SU-DHL-6 (cell line): ENCODE measurements at regions not wholly inside any gene's neighbourhood (a gene's known extent, or its start where the extent isn't known, plus 50 kb on each side); places are given as distances from the start of the nearest gene placed in this dataset.

Experiments
- H2AFZ ChIP-seq: fragments of 200-600 bp; sonication (generic); 2 replicates; pipeline ENCODE4 v1.6.1; 2014; ENCODE audit warnings: low read depth, mild to moderate bottlenecking, moderate library complexity, mixed read lengths, antibody characterized with exemption, low read length; ENCODE audit not compliant: severe bottlenecking
- H3F3A ChIP-seq: fragments of 200-600 bp; shearing (Covaris generic); 2 replicates; pipeline ENCODE4 v1.6.0; 2016; ENCODE audit warnings: antibody characterized with exemption, mild to moderate bottlenecking; ENCODE audit not compliant: insufficient read depth
- H3K27ac ChIP-seq: fragments of 200-600 bp; sonication (generic); 2 replicates; pipeline ENCODE4 v1.5.1; 2016; ENCODE audit warnings: low read depth, mild to moderate bottlenecking, low read length, moderate library complexity, mixed read lengths
- H3K27me3 ChIP-seq: fragments of 200-600 bp; sonication (generic), shearing (Covaris generic); 2 replicates; pipeline ENCODE4 v1.6.0; 2014; ENCODE audit warnings: mild to moderate bottlenecking, low read length
- H3K36me3 ChIP-seq: fragments of 200-600 bp; sonication (generic); 2 replicates; pipeline ENCODE4 v1.6.1; 2014; ENCODE audit warnings: mild to moderate bottlenecking, low read length, mixed read lengths
- H3K4me2 ChIP-seq: fragments of 300-600, 200-600 bp; shearing (Covaris generic), sonication (generic); 2 replicates; pipeline ENCODE4 v1.6.0; 2014; ENCODE audit warnings: low read length, low read depth, mild to moderate bottlenecking; ENCODE audit not compliant: poor library complexity, severe bottlenecking
- H3K4me3 ChIP-seq: fragments of 200-600 bp; sonication (generic); 2 replicates; pipeline ENCODE4 v1.5.1; 2014; ENCODE audit warnings: antibody characterized with exemption, low read length, mild to moderate bottlenecking, mixed read lengths; ENCODE audit not compliant: insufficient read depth, poor library complexity, severe bottlenecking
- H3K79me2 ChIP-seq: fragments of 200-600 bp; sonication (generic); 2 replicates; pipeline ENCODE4 v1.6.1; 2014; ENCODE audit warnings: mild to moderate bottlenecking, low read length, moderate library complexity; ENCODE audit not compliant: insufficient read depth
- H3K9ac ChIP-seq: fragments of 200-600 bp; sonication (generic); 2 replicates; pipeline ENCODE4 v1.7.0; 2014; ENCODE audit warnings: mild to moderate bottlenecking, low read length
- H3K9me2 ChIP-seq: fragments of 200-600 bp; sonication (generic); replicated peaks from 2 replicates; pipeline ENCODE4 v1.6.1; 2014; ENCODE audit warnings: low read length; ENCODE audit not compliant: insufficient read depth
- H3K9me3 ChIP-seq: fragments of 200-600 bp; sonication (generic); 2 replicates; pipeline ENCODE4 v1.6.1; 2014; ENCODE audit warnings: low read length, mixed read lengths; ENCODE audit not compliant: insufficient read depth
- H4K20me1 ChIP-seq: fragments of 200-600 bp; sonication (generic); 2 replicates; pipeline ENCODE4 v1.6.1; 2014; ENCODE audit warnings: low read depth, mild to moderate bottlenecking, antibody characterized with exemption, low read length, moderate library complexity, mixed read lengths
- EZH2phosphoT487 ChIP-seq: fragments of 200-600 bp; sonication (generic), shearing (Covaris generic); conservative IDR thresholded peaks from 2 replicates; pipeline ENCODE4 v1.6.1; 2018; ENCODE audit warnings: mild to moderate bottlenecking, antibody characterized with exemption, low read length, moderate library complexity, mixed read lengths
- TF ChIP-seq, protein P1 (sequence below): fragments of 200-600 bp; sonication (generic); IDR thresholded peaks from one replicate; pipeline ENCODE4 v1.5.1; 2017; ENCODE audit warnings: antibody characterized with exemption, mild to moderate bottlenecking, low read length, moderate library complexity; ENCODE audit not compliant: insufficient read depth, poor library complexity, severe bottlenecking

DNA sequence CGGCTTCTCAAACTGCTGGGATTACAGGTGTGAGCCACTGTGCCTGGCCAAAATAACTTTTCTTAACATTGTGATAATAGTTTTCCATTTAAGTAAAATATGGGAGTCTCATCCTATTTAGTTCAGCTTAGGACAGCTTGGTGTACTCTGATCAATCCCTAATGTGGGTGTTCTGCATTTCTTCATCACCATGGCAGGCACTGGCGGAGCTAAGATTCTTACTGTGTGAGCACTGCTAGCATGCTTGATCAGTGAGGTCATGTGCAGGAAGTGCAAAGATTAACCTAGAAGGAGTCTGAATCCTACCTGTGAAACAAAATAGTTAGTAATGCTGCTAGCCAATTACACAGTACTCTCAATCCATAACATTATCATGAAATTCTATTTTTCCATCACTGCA lies 1684.2 kb upstream of the SLC10A2 start:
- H3K27ac ChIP-seq, result no peak overlapping the region

DNA sequence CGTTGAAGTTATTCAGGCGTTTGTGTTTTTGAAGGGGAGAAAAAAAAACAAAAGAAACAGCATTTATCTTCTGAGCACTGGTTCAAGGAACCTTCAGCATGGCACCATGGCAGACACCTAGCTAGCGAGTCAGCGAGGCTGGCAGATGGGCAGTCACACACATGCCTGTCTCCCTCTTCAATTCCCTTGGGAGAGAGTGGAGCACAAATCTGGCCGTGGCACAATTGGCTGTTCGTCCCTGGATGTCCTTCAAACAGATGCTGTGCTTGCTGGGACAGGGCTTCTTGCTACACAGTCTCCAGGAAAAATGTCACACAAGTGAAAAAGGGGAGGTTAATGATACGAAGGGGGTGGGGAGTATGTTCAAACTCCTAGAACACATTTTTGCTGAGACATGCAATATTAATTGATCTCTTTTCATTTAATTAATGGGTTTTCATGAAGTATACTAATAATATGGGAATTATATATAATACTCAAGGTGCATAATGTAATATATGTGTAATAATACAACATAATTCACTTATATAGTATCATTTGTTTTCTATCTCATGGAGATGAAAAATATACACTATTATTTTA lies 1674.5 kb upstream of the SLC10A2 start:
- Histone ChIP-seq H3K4me3 (no peak overlapping the region), H3K9ac (no peak overlapping the region), H4K20me1 (no peaks in the 10 kb centered on the region), H3F3A (no peaks in the 10 kb centered on the region), H3K4me2 (no peak overlapping the region), H2AFZ (no peak overlapping the region), H3K27ac (no peak overlapping the region), H3K9me3 (no peaks in the 10 kb centered on the region), H3K27me3 (no peaks in the 10 kb centered on the region), H3K36me3 (no peaks in the 10 kb centered on the region), H3K79me2 (no peaks in the 10 kb centered on the region), H3K9me2 (no peaks in the 10 kb centered on the region)
- no peak for TF ChIP-seq EZH2phosphoT487
- TF ChIP-seq, protein P1, sequence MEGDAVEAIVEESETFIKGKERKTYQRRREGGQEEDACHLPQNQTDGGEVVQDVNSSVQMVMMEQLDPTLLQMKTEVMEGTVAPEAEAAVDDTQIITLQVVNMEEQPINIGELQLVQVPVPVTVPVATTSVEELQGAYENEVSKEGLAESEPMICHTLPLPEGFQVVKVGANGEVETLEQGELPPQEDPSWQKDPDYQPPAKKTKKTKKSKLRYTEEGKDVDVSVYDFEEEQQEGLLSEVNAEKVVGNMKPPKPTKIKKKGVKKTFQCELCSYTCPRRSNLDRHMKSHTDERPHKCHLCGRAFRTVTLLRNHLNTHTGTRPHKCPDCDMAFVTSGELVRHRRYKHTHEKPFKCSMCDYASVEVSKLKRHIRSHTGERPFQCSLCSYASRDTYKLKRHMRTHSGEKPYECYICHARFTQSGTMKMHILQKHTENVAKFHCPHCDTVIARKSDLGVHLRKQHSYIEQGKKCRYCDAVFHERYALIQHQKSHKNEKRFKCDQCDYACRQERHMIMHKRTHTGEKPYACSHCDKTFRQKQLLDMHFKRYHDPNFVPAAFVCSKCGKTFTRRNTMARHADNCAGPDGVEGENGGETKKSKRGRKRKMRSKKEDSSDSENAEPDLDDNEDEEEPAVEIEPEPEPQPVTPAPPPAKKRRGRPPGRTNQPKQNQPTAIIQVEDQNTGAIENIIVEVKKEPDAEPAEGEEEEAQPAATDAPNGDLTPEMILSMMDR, result no peak

More for the DNA sequence above, 1684.2 kb upstream of the SLC10A2 start:
- no peaks in the 10 kb centered on the region for H3K9me3 ChIP-seq
- no peak overlapping the region for H3K4me2 ChIP-seq
- H3K36me3 ChIP-seq, result no peaks in the 10 kb centered on the region
- no peaks in the 10 kb centered on the region for H4K20me1 ChIP-seq
- H2AFZ ChIP-seq, result no peak overlapping the region
- no peaks in the 10 kb centered on the region for H3K79me2 ChIP-seq
- TF ChIP-seq, protein P1, result no peak
- no peak for TF ChIP-seq EZH2phosphoT487
- H3K9ac ChIP-seq, result no peak overlapping the region
- H3K9me2 ChIP-seq, result no peaks in the 10 kb centered on the region
- no peaks in the 10 kb centered on the region for H3K27me3 ChIP-seq
- H3F3A ChIP-seq, result no peaks in the 10 kb centered on the region
- no peak overlapping the region for H3K4me3 ChIP-seq

DNA sequence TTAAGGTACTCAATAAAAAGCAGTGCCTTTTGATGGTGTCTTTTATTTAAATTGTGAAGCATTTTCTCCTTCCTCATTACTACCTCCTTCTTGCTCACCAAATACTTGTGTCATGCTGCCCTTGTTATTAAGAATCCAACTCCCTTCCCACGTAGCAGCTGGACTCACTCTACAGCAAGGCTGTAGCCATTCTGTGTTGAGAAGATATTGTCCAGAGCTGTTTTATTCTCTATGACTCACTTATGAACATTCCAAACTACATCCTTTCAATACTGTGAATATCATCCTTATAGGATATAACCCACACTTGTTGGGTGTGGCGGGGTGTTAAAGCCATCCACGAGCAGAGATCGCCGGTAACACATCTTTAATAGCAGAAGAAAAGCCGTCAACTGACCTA lies 1671.5 kb upstream of the SLC10A2 start:
- Histone ChIP-seq H3K27ac (no peak overlapping the region), H3K36me3 (no peaks in the 10 kb centered on the region), H3K79me2 (no peaks in the 10 kb centered on the region), H3K9me3 (no peaks in the 10 kb centered on the region), H3K27me3 (no peaks in the 10 kb centered on the region), H3F3A (no peaks in the 10 kb centered on the region), H2AFZ (no peak overlapping the region), H3K9ac (no peak overlapping the region), H4K20me1 (no peaks in the 10 kb centered on the region), H3K4me2 (no peak overlapping the region), H3K4me3 (no peak overlapping the region), H3K9me2 (no peaks in the 10 kb centered on the region)
- TF ChIP-seq EZH2phosphoT487, result no peak
- TF ChIP-seq, protein P1, result no peak
